GM10248 (cell line): ENCODE measurements at regions not wholly inside any gene's neighbourhood (a gene's known extent, or its start where the extent isn't known, plus 50 kb on each side); places are given as distances from the start of the nearest gene placed in this dataset.

ENCODE experiments used
- CTCF ChIA-PET: fragments of 300-600 bp; sonication (Branson Sonifier 250); formaldehyde crosslinking; extraction: SDS; loops from one replicate; lab custom pipeline; 2021; ENCODE audit warnings: antibody characterized with exemption; lab: Yijun Ruan, JAX
- POLR2A ChIA-PET: fragments of 350-650 bp; sonication (Branson Sonifier 250); formaldehyde crosslinking; extraction: SDS; loops from one replicate; lab custom pipeline; 2020; ENCODE audit warnings: antibody characterized with exemption; lab: Yijun Ruan, JAX
- DNase-seq: peaks from one replicate; pipeline ENCODE4 v3.0.0; 2012; ENCODE audit errors: extremely low spot score
- TF ChIP-seq, protein P1 (sequence below): IDR thresholded peaks from 2 replicates; pipeline ENCODE4 v1.5.1; 2012; ENCODE audit warnings: mild to moderate bottlenecking, low read depth; ENCODE audit errors: extremely low read depth, missing control alignments, control extremely low read depth

DNA sequence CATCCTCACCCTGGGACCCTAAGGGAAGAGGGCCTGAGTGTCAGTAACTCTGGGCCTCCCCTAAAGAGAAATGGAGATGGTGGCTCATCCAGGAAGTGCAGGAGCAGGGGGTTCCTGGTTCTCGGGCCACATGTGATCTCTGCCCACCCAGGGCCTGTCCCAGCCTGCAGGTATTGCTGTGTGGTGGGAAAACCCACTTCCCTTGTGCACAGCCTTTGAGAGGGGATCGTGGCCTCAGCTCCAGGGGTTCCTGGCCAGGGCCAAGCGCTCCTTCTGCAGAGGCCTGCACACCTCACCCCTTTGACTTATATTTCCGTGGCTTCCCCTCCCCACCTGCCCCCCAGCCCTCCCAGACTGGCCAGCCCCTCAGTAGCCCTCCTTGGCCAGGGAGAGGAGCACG lies 213.5 kb downstream of the OR4C45 start:
- TF ChIP-seq, protein P1, sequence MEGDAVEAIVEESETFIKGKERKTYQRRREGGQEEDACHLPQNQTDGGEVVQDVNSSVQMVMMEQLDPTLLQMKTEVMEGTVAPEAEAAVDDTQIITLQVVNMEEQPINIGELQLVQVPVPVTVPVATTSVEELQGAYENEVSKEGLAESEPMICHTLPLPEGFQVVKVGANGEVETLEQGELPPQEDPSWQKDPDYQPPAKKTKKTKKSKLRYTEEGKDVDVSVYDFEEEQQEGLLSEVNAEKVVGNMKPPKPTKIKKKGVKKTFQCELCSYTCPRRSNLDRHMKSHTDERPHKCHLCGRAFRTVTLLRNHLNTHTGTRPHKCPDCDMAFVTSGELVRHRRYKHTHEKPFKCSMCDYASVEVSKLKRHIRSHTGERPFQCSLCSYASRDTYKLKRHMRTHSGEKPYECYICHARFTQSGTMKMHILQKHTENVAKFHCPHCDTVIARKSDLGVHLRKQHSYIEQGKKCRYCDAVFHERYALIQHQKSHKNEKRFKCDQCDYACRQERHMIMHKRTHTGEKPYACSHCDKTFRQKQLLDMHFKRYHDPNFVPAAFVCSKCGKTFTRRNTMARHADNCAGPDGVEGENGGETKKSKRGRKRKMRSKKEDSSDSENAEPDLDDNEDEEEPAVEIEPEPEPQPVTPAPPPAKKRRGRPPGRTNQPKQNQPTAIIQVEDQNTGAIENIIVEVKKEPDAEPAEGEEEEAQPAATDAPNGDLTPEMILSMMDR, result no peak
- CTCF ChIA-PET, result no interaction called here
- POLR2A ChIA-PET, result no interaction called here
- DNase-seq, result no peak

DNA sequence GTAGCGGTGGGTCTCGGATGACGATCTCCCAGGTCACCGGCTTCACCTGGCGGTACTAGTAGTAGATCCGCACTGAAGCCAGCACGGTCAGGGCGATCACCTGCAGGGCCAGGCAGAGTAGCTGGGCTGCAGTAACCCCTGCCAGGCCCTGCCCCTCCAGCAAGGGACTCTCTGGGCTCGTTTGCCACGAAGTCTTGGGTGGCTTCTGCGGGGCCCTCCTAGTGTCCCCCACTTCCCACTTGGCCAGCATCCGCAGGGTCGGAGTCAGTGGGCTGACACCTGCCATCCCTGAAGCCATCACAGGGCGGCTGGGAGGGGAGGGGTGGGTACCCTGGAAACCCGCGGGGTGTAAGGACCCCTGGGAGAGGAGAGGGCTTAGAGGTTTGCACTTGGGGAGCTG lies 214.0 kb downstream of the OR4C45 start:
- TF ChIP-seq, protein P1, result no peak
- ChIA-PET CTCF (no interaction called here), POLR2A (no interaction called here)
- DNase-seq, result no peak

DNA sequence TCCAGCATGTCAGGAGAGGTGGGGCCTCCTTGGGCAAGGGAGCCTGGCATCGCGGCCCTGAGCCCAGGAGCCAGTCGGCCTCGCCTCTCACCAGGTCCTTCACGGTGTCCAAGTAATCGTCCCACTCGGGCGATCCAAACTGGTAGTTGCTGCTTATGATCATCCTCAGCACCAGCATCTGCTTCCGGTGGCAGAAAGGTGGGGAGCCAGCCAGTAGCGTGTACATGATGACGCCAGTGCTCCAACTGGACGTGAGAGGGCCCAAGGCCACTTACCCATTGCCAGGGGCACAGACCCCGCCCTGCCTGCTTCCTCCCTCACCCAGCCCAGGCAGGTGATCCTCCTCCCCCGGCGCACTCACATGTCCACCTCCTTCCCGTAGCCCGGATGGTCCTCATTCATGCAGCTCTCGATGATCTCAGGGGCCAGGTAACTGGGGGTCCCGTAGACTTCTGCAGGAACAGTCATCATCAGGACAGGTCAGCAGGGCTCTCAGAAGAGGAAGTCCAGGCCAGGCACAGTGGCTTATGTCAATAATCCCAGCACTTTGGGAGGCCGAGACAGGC lies 214.7 kb downstream of the OR4C45 start:
- CTCF ChIA-PET, result no interaction called here
- POLR2A ChIA-PET, result no interaction called here
- no peak for DNase-seq
- TF ChIP-seq, protein P1, result no peak

DNA sequence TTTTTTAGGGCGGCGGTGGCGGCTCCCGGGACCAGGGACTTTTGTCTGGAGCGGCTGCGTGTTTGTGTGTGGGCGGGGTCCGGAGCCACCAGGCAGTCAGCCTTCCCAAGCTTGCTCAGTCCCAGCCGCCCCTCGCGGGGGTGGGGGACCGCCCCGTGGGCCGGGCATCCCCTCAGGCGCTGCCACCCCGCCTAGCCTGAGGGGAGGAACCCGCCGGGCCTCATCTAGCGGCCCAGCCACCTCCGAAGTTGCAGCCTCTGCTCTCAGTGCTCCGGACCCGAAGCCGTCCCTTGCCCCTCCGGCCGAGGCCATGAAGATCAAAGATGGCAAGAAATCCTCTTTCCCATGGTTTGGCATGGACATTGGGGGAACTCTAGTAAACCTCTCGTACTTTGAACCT lies 235.2 kb downstream of the OR4C45 start:
- no peak for DNase-seq
- POLR2A ChIA-PET, result no interaction called here

DNA sequence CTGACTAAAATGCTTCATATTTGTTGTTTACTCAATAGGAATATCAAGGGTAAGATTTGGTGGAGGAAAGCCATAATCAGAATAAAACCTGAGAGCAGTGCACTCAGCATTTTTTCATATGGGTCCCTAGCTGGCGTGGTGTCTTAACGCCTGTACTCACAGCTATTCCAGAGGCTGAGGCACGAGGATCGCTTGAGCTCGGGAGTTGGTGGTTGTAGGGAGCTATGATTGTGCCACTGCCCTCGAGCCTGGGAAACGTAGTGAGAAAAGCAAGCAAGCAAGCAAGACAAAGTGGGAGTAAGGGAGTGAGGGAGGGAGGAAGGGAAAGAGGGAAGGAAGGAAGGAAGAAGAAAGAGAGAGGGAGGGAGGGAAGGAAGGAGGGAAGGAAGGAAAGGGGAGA lies 242.5 kb downstream of the OR4C45 start:
- TF ChIP-seq, protein P1, result no peak
- ChIA-PET POLR2A (interaction anchor here (0.7 kb wide), 1 partner anchor 25 kb away, joined by 9 read pairs; no protein-coding TSS in a partner anchor), CTCF (no interaction called here)
- DNase-seq, result no peak

More for the DNA sequence above, 235.2 kb downstream of the OR4C45 start:
- TF ChIP-seq, protein P1, result no peak
- CTCF ChIA-PET, result no interaction called here

DNA sequence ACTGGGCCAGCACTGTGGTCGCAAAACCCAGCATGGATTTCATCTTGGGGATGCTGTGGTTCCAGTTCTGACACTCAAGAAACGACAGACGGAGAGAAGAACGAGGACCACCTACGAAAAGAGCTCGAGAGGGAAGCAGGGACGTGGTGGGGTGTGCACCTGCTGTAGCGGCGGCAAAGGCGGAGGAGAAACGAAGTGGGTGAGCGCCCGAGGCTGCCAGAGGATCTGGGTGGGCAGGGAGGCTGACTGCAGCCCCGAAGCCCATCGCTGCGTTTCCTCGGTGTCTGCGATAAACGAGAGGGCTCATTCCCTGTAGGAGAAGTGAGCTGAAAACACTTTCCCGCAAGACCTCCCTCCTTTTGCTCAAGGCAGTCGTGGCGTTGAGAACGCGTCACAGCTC lies 246.1 kb downstream of the OR4C45 start:
- ChIA-PET CTCF (no interaction called here), POLR2A (no interaction called here)
- TF ChIP-seq, protein P1, result no peak
- no peak for DNase-seq
